ACC112 (cell line): ENCODE measurements at regions not wholly inside any gene's neighbourhood (a gene's known extent, or its start where the extent isn't known, plus 50 kb on each side); places are given as distances from the start of the nearest gene placed in this dataset.
"Not testable (repeated sequence)": the region's sequence is repeated elsewhere in the genome, so short reads cannot be mapped to it uniquely, and the experiment has no call there.

Experiments
- H2AFZ ChIP-seq: fragments of 200-600 bp; sonication (generic); one replicate; pipeline ENCODE4 v1.6.0; 2017; ENCODE audit warnings: antibody characterized with exemption, low read length; ENCODE audit not compliant: unreplicated experiment
- H3K27ac ChIP-seq: fragments of 200-600 bp; sonication (generic); 2 replicates; pipeline ENCODE4 v1.5.1; 2014; ENCODE audit warnings: low read depth, mild to moderate bottlenecking, antibody characterized with exemption, low read length, moderate library complexity
- H3K27me3 ChIP-seq: fragments of 200-600 bp; sonication (generic); 2 replicates; pipeline ENCODE4 v1.6.1; 2014; ENCODE audit warnings: mild to moderate bottlenecking, antibody characterized with exemption, low read length, moderate library complexity, mixed read lengths; ENCODE audit not compliant: insufficient read depth
- H3K36me3 ChIP-seq: fragments of 200-600 bp; sonication (generic); 2 replicates; pipeline ENCODE4 v1.6.1; 2016; ENCODE audit warnings: mild to moderate bottlenecking, antibody characterized with exemption, low read length, moderate library complexity, mixed read lengths; ENCODE audit not compliant: insufficient read depth
- H3K4me1 ChIP-seq: fragments of 200-600 bp; sonication (generic); one replicate; pipeline ENCODE4 v1.6.1; 2016; ENCODE audit warnings: low read length, mixed read lengths; ENCODE audit not compliant: insufficient read depth, unreplicated experiment, control insufficient read depth
- H3K4me3 ChIP-seq: fragments of 200-600 bp; sonication (generic); 2 replicates; pipeline ENCODE4 v1.5.1; 2014; ENCODE audit warnings: mild to moderate bottlenecking, low read depth, low read length
- H3K79me2 ChIP-seq: fragments of 200-600 bp; sonication (generic); one replicate; pipeline ENCODE4 v1.6.0; 2016; ENCODE audit warnings: low read length; ENCODE audit not compliant: control insufficient read depth, unreplicated experiment, insufficient read depth

DNA sequence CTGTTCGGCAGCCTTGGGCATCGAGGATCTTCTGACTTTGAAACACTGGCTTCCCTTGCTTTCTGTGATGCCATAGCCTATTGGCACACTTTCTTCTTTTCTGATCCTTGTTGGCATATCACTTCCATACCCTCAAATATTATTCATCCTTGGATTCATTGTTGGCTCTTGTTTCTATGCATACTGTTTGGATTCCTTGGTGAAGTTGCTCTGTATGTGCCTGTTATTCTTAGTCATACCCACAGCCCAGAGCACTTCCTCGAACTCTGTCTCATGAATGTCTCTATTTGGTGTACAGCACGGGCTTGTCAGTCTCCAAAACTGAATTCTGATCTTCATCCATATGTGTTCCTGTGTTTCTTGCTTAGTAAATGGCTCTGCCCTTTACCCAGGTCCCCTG is 63.6 kb downstream of the NPIPB11 start:
- not testable (repeated sequence) for H3K4me1 ChIP-seq
- peak overlapping the region; percentile 56; the same call in 1 of the 2 replicates for H3K27ac ChIP-seq

DNA sequence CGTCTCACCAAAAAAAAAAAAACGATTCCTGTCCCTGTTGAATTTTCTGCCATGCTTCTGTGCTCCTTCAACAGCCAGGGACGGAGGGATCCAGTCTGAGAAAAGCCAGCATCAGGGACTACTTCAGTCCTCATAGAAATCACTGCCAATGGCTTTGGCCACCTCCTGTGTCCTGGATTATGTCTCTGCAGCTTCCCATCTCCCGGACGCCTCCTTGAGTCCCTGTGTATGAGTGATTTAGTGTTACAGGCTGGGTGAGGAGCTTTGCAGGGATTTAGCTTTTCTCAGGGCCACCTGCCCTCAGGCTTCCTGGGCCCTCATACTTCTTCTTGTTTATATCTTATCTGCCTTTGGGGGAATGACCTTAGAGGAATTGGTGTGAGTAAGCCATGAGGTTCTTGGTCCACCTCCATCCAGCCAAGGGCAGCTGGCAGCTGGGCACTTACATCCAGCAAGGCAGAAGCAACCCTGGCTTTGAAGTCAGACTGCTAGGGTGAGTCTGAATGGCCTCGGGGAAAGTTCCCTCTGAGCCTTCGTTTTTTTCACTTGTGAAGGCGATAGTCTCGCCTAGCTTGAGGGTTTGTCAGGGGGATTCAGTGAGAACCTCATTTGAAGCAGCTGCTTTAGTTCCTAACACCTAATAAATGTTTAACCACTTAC is 65.6 kb downstream of the NPIPB11 start:
- not testable (repeated sequence) for H3K4me3 ChIP-seq, H2AFZ ChIP-seq, H3K36me3 ChIP-seq, H3K27me3 ChIP-seq, H3K4me1 ChIP-seq, H3K27ac ChIP-seq, H3K79me2 ChIP-seq

More for the DNA sequence above, 63.6 kb downstream of the NPIPB11 start:
- not testable (repeated sequence) for H3K36me3 ChIP-seq, H3K27me3 ChIP-seq, H2AFZ ChIP-seq, H3K79me2 ChIP-seq, H3K4me3 ChIP-seq

DNA sequence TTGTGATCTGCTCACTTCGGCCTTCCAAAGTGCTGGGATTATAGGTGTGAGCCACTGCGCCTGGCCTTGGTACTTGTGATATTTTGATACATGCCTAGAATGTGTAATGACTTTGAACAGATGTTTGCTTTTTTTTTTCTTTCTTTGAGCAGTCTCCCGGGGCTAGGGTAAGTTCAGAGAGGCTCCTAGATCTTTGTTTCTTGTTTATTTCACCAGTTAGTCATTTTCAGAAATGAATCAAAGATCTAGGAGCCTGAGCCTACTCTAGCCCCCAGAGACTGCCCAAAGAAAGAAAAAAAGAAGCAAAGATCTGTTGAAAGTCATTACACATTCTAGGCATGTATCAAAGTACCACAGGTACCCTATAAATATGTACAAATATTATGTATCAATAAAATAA is 66.3 kb downstream of the NPIPB11 start:
- not testable (repeated sequence) for H2AFZ ChIP-seq, H3K27ac ChIP-seq, H3K4me1 ChIP-seq, H3K36me3 ChIP-seq, H3K27me3 ChIP-seq, H3K79me2 ChIP-seq, H3K4me3 ChIP-seq

- H3K27me3 ChIP-seq, H3K27ac ChIP-seq, H3K4me1 ChIP-seq, H3K36me3 ChIP-seq, H3K79me2 ChIP-seq, H3K4me3 ChIP-seq, H2AFZ ChIP-seq: not testable (repeated sequence)
Observed at GRCh38 chr16:29338821-29339700, 67.5 kb downstream of the NPIPB11 start.

GRCh38 chr16:29337385-29337901 is 69.1 kb downstream of the NPIPB11 start:
- H3K4me3 ChIP-seq, H3K79me2 ChIP-seq, H2AFZ ChIP-seq, H3K36me3 ChIP-seq, H3K27ac ChIP-seq, H3K4me1 ChIP-seq, H3K27me3 ChIP-seq: not testable (repeated sequence)

DNA sequence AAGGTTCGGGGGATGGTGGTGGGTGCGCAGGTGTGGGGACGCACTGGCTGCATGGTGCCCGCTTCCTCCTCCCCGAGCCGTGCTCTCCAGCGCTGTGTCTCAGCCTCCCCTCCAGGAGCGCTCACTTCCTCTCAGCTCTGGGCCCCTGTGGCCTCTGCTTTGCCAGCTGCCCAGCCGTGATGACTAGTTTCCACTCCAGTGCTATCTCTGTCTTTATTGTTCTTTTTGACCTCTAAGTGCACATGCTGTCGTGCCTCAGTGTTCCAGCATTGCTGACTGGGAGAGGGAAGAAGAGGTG is 71.0 kb downstream of the NPIPB11 start:
- not testable (repeated sequence) for H3K27ac ChIP-seq

DNA sequence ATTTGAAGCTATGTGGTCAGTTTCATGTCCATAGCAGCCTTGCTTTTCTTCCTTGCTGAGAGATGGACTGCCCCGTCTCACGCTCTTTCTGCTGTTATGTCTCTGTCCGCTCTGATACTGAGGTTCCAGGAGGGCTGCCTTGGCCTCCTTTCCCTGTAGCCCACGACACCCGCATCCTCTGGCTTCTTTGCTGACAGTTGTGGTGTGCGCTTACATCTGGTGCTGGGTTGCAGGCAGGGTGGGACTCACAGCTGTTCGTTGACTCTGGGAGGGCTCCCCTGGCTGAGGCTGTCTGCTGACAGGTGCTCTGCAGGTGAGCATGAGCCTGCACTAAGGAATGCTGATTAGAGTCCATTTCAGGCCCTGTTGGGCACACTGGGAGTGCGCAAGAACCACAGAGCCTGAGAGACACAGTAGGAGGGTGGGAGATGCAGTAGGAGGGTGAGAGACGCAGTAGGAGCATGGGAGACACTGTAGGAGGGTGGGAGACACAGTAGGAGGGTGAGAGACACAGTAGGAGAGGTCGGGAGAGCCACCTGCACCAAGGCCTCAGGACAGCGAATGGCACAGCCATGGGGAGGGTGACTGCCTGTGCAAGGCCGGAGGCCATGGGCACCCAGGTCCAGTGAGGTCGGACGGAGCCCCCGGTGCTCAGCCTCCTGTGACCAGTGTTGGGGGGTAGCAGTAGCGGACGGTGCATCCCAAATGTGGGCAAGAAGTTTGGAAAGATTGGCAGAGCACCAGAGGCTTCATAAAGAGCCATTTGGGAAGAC is 71.5 kb downstream of the NPIPB11 start:
- H3K4me1 ChIP-seq, H2AFZ ChIP-seq, H3K79me2 ChIP-seq, H3K27ac ChIP-seq, H3K4me3 ChIP-seq, H3K36me3 ChIP-seq, H3K27me3 ChIP-seq: not testable (repeated sequence)

More for the DNA sequence above, 71.0 kb downstream of the NPIPB11 start:
- not testable (repeated sequence) for H3K79me2 ChIP-seq, H3K4me3 ChIP-seq, H3K36me3 ChIP-seq, H3K4me1 ChIP-seq, H3K27me3 ChIP-seq, H2AFZ ChIP-seq

- H3K4me1 ChIP-seq, H3K36me3 ChIP-seq: not testable (repeated sequence)
Observed at GRCh38 chr16:29333492-29334097, 72.9 kb downstream of the NPIPB11 start.

DNA sequence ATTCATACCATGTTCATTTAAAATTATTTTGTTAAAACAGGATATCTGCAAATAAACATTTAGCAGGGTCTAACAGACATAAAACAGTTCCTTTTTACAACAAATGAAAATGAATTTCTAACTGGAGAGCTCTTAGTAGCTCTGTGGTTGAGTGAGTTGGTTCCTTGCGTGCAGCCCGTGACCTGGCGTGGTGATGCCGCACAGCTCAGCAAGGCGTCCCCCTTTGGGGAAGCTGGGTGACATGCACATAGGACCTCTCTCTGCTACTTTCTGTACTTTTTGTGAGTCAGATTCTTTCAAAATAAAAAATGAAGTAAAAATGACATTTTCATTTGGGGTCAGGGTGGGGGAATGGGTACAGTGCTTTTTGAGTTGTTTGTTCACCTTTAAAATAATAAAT is 75.9 kb downstream of the NPIPB11 start:
- not testable (repeated sequence) for H3K4me1 ChIP-seq, H3K27me3 ChIP-seq, H2AFZ ChIP-seq, H3K79me2 ChIP-seq, H3K27ac ChIP-seq, H3K4me3 ChIP-seq, H3K36me3 ChIP-seq

More at GRCh38 chr16:29333492-29334097, 72.9 kb downstream of the NPIPB11 start:
- H3K79me2 ChIP-seq, H2AFZ ChIP-seq, H3K27ac ChIP-seq, H3K27me3 ChIP-seq, H3K4me3 ChIP-seq: not testable (repeated sequence)

- not testable (repeated sequence) for H3K36me3 ChIP-seq, H3K4me3 ChIP-seq, H2AFZ ChIP-seq, H3K79me2 ChIP-seq, H3K27me3 ChIP-seq, H3K27ac ChIP-seq, H3K4me1 ChIP-seq
Observed at GRCh38 chr16:29328528-29328927, 78.0 kb downstream of the NPIPB11 start.
